ENCODE measurements at regions not wholly inside any gene's neighbourhood (a gene's known extent, or its start where the extent isn't known, plus 50 kb on each side); places are given as distances from the start of the nearest gene placed in this dataset.

DNA sequence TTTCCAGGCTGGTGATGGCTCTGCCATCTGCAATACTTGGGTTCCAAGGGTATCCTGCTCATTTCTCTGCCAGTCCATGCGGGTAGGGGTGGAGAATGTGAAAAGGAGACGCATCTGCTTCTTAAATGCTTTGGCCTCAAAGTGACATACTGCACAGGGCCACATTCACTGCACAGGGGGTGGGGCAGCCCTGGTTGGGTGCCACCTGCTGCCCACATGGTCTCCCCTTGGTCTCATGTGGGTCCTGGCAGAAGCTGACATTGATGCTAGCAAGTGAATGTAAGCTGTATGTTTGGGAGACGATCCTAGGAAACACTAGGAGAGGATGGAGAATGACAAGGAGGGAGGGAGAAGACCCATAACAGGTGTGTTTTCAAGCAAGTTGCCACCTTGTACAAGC is 140.9 kb downstream of the EDN3 start:
- no peak overlapping the region for H3K23ac ChIP-seq (ENCODE audit: low read depth, low read length)
- ChIA-PET POLR2A (ENCODE audit: unreplicated experiment) (no interaction called here), CTCF (no interaction called here)
- H3K36me3 ChIP-seq (ENCODE audit: control insufficient read depth, insufficient read depth, low read length): no peaks in the 10 kb centered on the region
- H2AFZ ChIP-seq (replicated peaks; ENCODE audit: low read length, poor library complexity): no peak overlapping the region
- no peak overlapping the region for H3K4me3 ChIP-seq (ENCODE audit: insufficient read depth, low read depth, low read length)
- no peaks in the 10 kb centered on the region for H4K20me1 ChIP-seq (ENCODE audit: insufficient read depth, low read length)
- no peak overlapping the region for H2BK15ac ChIP-seq (ENCODE audit: low read depth, low read length)
- no peak overlapping the region for H3K18ac ChIP-seq (ENCODE audit: low read depth, low read length)
- no peak overlapping the region for H3K14ac ChIP-seq (replicated peaks; ENCODE audit: low read depth, low read length)
- no peaks in the 10 kb centered on the region for H3K27me3 ChIP-seq (ENCODE audit: control insufficient read depth, insufficient read depth, low read length)
- no peak overlapping the region for H2BK120ac ChIP-seq (ENCODE audit: low read depth, low read length)
- H3K9ac ChIP-seq (ENCODE audit: low read depth, low read length): no peak overlapping the region
- DNase-seq: no peak
- no peaks in the 10 kb centered on the region for H3K4me1 ChIP-seq (ENCODE audit: control insufficient read depth, insufficient read depth, low read length)
- no peak overlapping the region for H4K91ac ChIP-seq (ENCODE audit: insufficient read depth, low read depth, low read length)
- H4K8ac ChIP-seq (ENCODE audit: low read depth in 2 of 2, low read length in 2 of 2): no peak overlapping the region
- in situ Hi-C loops (cut with MboI; ENCODE audit: low sequenced_read_pairs): no loop called here
- no peak overlapping the region for H3K4me2 ChIP-seq (ENCODE audit: low read depth, low read length)
- H2AK9ac ChIP-seq (replicated peaks; ENCODE audit: low read depth, low read length, poor library complexity): no peak overlapping the region
- no peak overlapping the region for H2BK5ac ChIP-seq (ENCODE audit: low read depth, low read length, poor library complexity, severe bottlenecking)
- no peak overlapping the region for H4K5ac ChIP-seq (ENCODE audit: low read depth, low read length)
- no peak overlapping the region for H3K56ac ChIP-seq (ENCODE audit: extremely low read depth, insufficient read depth, low read length)
- BruUV-seq (replicated peaks): no TSS peak
- H2BK20ac ChIP-seq (ENCODE audit: low read depth, low read length): no peak overlapping the region
- WGBS, 2 experiments (ENCODE audit: extremely low coverage in 2 of 2, insufficient read length in 1 of 2): 67% methylated on average over 1 of the region's 3 CpGs; no CpG with 5 or more reads in 1 of the 2 experiments
- TF ChIP-seq NFE2L2 (IDR thresholded peaks at IDR 0.05; ENCODE audit: low read depth, low read length) (no peak), SMC3 (IDR thresholded peaks at IDR 0.05; ENCODE audit: low read depth, low read length) (no peak), BHLHE40 (IDR thresholded peaks at IDR 0.05; ENCODE audit: low read depth, low read length) (no peak), RCOR1 (IDR thresholded peaks at IDR 0.05; ENCODE audit: insufficient replicate concordance, low read length) (no peak), POLR2A (IDR thresholded peaks at IDR 0.05; ENCODE audit: low read depth, low read length) (no peak), CEBPB (IDR thresholded peaks at IDR 0.05; ENCODE audit: low read depth, low read length) (no peak), MAFK (IDR thresholded peaks at IDR 0.05; ENCODE audit: low read depth, low read length) (no peak), CHD1 (IDR thresholded peaks at IDR 0.05; ENCODE audit: low read depth, low read length) (no peak), MXI1 (IDR thresholded peaks at IDR 0.05; ENCODE audit: borderline replicate concordance, low read depth, low read length) (no peak), MAZ (IDR thresholded peaks at IDR 0.05; ENCODE audit: borderline replicate concordance, low read depth, low read length) (no peak), FOS (IDR thresholded peaks at IDR 0.05; ENCODE audit: low read depth, low read length) (no peak), RFX5 (IDR thresholded peaks at IDR 0.05; ENCODE audit: low read depth, low read length) (no peak), RAD21 (IDR thresholded peaks at IDR 0.05; ENCODE audit: low read length) (no peak)
- TF ChIP-seq, protein P1, sequence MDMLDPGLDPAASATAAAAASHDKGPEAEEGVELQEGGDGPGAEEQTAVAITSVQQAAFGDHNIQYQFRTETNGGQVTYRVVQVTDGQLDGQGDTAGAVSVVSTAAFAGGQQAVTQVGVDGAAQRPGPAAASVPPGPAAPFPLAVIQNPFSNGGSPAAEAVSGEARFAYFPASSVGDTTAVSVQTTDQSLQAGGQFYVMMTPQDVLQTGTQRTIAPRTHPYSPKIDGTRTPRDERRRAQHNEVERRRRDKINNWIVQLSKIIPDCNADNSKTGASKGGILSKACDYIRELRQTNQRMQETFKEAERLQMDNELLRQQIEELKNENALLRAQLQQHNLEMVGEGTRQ (IDR thresholded peaks at IDR 0.05; ENCODE audit: low read depth, low read length): no peak
- TF ChIP-seq, protein P2, sequence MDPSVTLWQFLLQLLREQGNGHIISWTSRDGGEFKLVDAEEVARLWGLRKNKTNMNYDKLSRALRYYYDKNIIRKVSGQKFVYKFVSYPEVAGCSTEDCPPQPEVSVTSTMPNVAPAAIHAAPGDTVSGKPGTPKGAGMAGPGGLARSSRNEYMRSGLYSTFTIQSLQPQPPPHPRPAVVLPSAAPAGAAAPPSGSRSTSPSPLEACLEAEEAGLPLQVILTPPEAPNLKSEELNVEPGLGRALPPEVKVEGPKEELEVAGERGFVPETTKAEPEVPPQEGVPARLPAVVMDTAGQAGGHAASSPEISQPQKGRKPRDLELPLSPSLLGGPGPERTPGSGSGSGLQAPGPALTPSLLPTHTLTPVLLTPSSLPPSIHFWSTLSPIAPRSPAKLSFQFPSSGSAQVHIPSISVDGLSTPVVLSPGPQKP (IDR thresholded peaks at IDR 0.05; ENCODE audit: borderline replicate concordance, low read depth, low read length): no peak
- TF ChIP-seq, protein P3, sequence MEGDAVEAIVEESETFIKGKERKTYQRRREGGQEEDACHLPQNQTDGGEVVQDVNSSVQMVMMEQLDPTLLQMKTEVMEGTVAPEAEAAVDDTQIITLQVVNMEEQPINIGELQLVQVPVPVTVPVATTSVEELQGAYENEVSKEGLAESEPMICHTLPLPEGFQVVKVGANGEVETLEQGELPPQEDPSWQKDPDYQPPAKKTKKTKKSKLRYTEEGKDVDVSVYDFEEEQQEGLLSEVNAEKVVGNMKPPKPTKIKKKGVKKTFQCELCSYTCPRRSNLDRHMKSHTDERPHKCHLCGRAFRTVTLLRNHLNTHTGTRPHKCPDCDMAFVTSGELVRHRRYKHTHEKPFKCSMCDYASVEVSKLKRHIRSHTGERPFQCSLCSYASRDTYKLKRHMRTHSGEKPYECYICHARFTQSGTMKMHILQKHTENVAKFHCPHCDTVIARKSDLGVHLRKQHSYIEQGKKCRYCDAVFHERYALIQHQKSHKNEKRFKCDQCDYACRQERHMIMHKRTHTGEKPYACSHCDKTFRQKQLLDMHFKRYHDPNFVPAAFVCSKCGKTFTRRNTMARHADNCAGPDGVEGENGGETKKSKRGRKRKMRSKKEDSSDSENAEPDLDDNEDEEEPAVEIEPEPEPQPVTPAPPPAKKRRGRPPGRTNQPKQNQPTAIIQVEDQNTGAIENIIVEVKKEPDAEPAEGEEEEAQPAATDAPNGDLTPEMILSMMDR (conservative IDR thresholded peaks at IDR 0.05; ENCODE audit: low read depth, low read length): no peak
- H3K4ac ChIP-seq (ENCODE audit: low read depth, low read length): no peak overlapping the region
- H2AK5ac ChIP-seq (ENCODE audit: low read depth, low read length): no peak overlapping the region
- no peaks in the 10 kb centered on the region; the same call in 1 of the 2 replicates for H3K9me3 ChIP-seq (ENCODE audit: control insufficient read depth, insufficient read depth, low read length)
- intact Hi-C loops (cut with micrococcal nuclease): no loop called here
- no peaks in the 10 kb centered on the region for H3K9me1 ChIP-seq (ENCODE audit: insufficient read depth, low read length)
- H3K27ac ChIP-seq (ENCODE audit: insufficient read depth, low read length): no peak overlapping the region
- no peak for ATAC-seq (ENCODE audit: low read depth)
- dilution Hi-C loops (cut with HindIII; ENCODE audit: low sequenced_read_pairs, unreplicated experiment): no loop called here
- H3K79me1 ChIP-seq (ENCODE audit: low read depth in 1 of 2, low read length in 2 of 2): no peaks in the 10 kb centered on the region
